ENCODE measurements at regions not wholly inside any gene's neighbourhood (a gene's known extent, or its start where the extent isn't known, plus 50 kb on each side); places are given as distances from the start of the nearest gene placed in this dataset.

- no peak overlapping the region for H3K4me3 ChIP-seq (ENCODE audit: control insufficient read depth, low read depth, low read length)
- TF ChIP-seq CTCF (IDR thresholded peaks at IDR 0.05; ENCODE audit: control insufficient read depth, insufficient read depth, low read depth, low read length, missing control alignments), result no peak
- DNase-seq (ENCODE audit: low read depth), result no peak
Observed at GRCh38 chr2:35790292-35790691, 565.3 kb upstream of the CRIM1 start.

DNA sequence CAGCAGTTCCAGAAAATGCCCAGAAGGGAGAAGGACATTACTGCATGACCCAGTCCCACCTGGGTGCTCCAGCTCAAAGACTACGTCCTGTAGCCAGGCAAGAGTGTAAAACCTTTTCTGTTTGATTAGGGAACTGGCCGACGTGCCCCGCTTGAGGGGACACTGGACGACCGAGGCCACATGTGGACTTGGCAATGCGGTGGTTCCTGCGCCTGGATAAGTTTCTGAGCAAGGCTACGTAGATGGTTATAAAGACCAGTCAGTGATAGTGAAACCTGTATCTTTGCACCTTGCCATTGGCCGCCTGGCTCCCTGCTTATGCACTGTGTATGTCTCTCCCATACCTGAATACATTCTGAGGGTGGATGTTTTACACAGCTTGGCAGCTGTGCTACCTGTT, 567.0 kb upstream of the CRIM1 start:
- no peak for DNase-seq (ENCODE audit: low read depth)
- TF ChIP-seq CTCF (IDR thresholded peaks at IDR 0.05; ENCODE audit: control insufficient read depth, insufficient read depth, low read depth, low read length, missing control alignments), result no peak
- H3K4me3 ChIP-seq (ENCODE audit: control insufficient read depth, low read depth, low read length), result no peak overlapping the region

DNA sequence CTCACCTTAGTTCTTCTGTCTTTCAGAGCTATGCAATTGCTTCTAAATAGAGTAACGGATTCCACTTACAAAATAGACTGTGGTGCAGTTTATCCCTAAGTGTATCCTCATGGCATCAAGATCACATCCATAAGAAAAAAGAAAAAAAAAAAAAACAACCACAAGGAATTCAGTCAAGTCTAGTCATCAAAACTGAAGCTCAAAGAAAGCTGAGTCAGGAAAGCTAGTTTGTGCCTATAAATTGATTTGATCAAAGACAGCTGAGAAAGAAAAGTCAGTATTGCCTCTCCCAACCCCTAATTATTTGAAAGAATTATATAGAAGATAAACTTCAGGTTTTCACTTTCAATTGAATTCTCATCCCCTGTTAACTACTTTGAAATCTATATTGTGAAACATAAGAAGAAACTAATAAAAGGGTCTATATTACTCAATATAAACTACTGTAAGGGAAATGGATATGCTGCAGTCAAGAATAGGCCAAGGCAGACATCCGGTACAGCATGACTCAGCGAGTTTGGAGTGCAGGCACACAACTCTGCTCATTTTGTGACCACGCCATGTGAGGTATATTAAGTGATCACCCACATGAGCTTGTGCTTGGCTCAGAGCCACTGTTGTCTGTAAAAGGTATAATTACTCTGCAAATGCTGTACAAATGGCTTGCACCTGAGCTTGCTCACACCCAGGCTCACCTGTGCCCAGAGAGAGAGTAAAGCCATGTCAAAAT, 568.1 kb upstream of the CRIM1 start:
- H3K4me3 ChIP-seq (ENCODE audit: control insufficient read depth, low read depth, low read length), result no peak overlapping the region
- no peak for DNase-seq (ENCODE audit: low read depth)
- TF ChIP-seq CTCF (IDR thresholded peaks at IDR 0.05; ENCODE audit: control insufficient read depth, insufficient read depth, low read depth, low read length, missing control alignments), result no peak

DNA sequence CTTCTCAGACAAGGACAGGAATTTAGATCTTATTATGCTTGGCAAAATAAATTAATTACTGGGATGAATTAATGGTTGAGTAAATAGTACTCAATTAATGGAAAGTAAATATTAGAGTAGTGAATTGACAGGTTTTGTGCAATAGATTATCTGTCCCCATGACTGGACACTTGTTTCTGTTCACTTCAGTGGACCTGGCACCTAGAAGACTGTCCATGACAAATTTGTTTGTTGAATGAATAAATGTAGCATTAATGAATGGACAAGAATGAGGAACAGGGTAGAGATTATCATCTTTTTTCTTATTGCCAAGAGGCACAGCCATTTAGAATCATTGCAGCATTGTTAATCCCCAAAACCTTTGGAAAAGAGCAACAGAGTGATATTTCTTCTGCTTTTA, 570.0 kb upstream of the CRIM1 start:
- TF ChIP-seq CTCF (IDR thresholded peaks at IDR 0.05; ENCODE audit: control insufficient read depth, insufficient read depth, low read depth, low read length, missing control alignments), result no peak
- no peak overlapping the region for H3K4me3 ChIP-seq (ENCODE audit: control insufficient read depth, low read depth, low read length)
- DNase-seq (ENCODE audit: low read depth), result no peak

DNA sequence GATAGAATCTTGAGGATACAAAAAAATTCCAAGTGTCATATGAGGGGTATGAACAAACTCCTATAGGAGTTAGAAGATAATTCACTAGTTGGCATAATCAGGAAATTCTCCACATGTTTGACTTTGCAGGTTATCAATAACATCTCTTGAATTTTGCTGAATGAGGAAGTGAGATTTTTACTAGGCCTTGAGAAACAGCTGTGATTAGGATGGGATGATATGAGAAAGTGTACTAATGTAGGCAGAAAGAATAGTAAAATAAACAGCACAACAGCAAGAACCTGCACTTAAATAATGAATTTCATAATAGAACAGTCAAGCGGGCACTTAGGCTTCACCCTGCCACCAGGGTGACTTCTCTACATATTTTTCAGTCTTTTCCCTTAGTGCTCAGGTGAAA, 570.8 kb upstream of the CRIM1 start:
- no peak for DNase-seq (ENCODE audit: low read depth)
- TF ChIP-seq CTCF (IDR thresholded peaks at IDR 0.05; ENCODE audit: control insufficient read depth, insufficient read depth, low read depth, low read length, missing control alignments), result no peak
- H3K4me3 ChIP-seq (ENCODE audit: control insufficient read depth, low read depth, low read length), result no peak overlapping the region

- DNase-seq (ENCODE audit: low read depth), result no peak
- no peak overlapping the region for H3K4me3 ChIP-seq (ENCODE audit: control insufficient read depth, low read depth, low read length)
- no peak for TF ChIP-seq CTCF (IDR thresholded peaks at IDR 0.05; ENCODE audit: control insufficient read depth, insufficient read depth, low read depth, low read length, missing control alignments)
Observed at GRCh38 chr2:35783723-35784122, 571.9 kb upstream of the CRIM1 start.
